ENCODE measurements at regions not wholly inside any gene's neighbourhood (a gene's known extent, or its start where the extent isn't known, plus 50 kb on each side); places are given as distances from the start of the nearest gene placed in this dataset.

DNA sequence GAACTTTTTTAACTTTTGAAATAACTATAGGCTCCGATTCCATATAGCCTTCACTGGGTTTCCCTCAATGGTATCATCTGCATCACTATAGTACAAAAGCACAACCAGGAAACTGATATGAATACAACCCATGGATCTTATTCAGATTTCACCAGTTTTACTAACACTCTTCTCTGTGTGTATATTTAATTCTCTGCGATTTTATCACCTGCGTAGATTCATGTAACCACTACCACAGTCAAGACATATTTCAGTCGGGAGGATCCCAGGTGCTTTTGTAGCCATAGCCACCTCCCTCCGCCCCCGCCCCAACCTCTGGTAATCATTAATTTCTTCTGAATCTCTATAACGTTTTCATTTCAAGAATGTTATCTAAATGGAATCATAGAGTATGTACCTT lies 82.8 kb upstream of the C7orf33 start:
- TF ChIP-seq, protein P1, sequence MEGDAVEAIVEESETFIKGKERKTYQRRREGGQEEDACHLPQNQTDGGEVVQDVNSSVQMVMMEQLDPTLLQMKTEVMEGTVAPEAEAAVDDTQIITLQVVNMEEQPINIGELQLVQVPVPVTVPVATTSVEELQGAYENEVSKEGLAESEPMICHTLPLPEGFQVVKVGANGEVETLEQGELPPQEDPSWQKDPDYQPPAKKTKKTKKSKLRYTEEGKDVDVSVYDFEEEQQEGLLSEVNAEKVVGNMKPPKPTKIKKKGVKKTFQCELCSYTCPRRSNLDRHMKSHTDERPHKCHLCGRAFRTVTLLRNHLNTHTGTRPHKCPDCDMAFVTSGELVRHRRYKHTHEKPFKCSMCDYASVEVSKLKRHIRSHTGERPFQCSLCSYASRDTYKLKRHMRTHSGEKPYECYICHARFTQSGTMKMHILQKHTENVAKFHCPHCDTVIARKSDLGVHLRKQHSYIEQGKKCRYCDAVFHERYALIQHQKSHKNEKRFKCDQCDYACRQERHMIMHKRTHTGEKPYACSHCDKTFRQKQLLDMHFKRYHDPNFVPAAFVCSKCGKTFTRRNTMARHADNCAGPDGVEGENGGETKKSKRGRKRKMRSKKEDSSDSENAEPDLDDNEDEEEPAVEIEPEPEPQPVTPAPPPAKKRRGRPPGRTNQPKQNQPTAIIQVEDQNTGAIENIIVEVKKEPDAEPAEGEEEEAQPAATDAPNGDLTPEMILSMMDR (IDR thresholded peaks at IDR 0.05), result no peak
- TF ChIP-seq POLR2A (IDR thresholded peaks at IDR 0.05), result no peak
- TF ChIP-seq EP300 (IDR thresholded peaks at IDR 0.05; ENCODE audit: low read depth), result no peak

Measured in transverse colon (tissue), 3 donors.